Pancreas (tissue), 10 donors: ENCODE measurements at regions not wholly inside any gene's neighbourhood (a gene's known extent, or its start where the extent isn't known, plus 50 kb on each side); places are given as distances from the start of the nearest gene placed in this dataset.
A peak's percentile ranks its signal among the peaks of the same experiment; 100 is the strongest.

Experiments
- ATAC-seq, 4 donors: fragments of 200-7000 bp; cut with Tn5 transposase; one replicate each; pipeline versions ENCODE4 v1.8.0 to v1.9.1; 2020; ENCODE audit warnings: mild to moderate bottlenecking in 4 of 4, moderate library complexity in 4 of 4
- DNase-seq, 6 donors: peaks; one replicate each; pipeline ENCODE4 v3.0.0-alpha.2; 2020
- FAIRE-seq: peaks from 2 replicates; lab custom pipeline; 2012; peaks lifted over from hg19 to GRCh38; lab: Jason Lieb, UNC
- H3K27ac ChIP-seq, 4 donors: fragments of 200-600 bp; sonication (generic); 1 replicate in 3 of 4; 2 replicates in 1 of 4; pipeline versions ENCODE4 v1.5.0 to v1.8.0; 2020
- H3K27me3 ChIP-seq, 4 donors: fragments of 200-600 bp; one replicate each; pipeline ENCODE4 v1.8.0; 2021
- H3K36me3 ChIP-seq, 3 donors: fragments of 200-600 bp; sonication (generic) in 1 of 3; one replicate each; pipeline versions ENCODE4 v1.5.0 to v1.8.0; 2020 to 2021
- H3K4me1 ChIP-seq, 3 donors: fragments of 200-600 bp; one replicate each; pipeline ENCODE4 v1.8.0; 2021
- H3K4me3 ChIP-seq, 4 donors: fragments of 200-600 bp; sonication (generic) in 2 of 4; one replicate each; pipeline versions ENCODE4 v1.5.0 to v1.8.0; 2020 to 2021
- H3K9me3 ChIP-seq, 4 donors: fragments of 200-600 bp; one replicate each; pipeline ENCODE4 v1.8.0; 2021
- CTCF ChIP-seq, 4 donors: fragments of 200-600 bp; sonication (generic) in 3 of 4; IDR thresholded peaks; one replicate each; pipeline versions ENCODE4 v1.5.0 to v1.8.0; 2021; ENCODE audit warnings: antibody characterized with exemption in 4 of 4
- WGBS, 2 donors: extraction: QIAGEN DNeasy Blood & Tissue Kit; methylation state at CpG; one replicate each; pipeline ENCODE4 v1.1.7; 2013; 5-methylcytosine and 5-hydroxymethylcytosine counted together
- intact Hi-C, 3 donors: fragments of 100-400 bp; cut with DNase I; formaldehyde crosslinking; loops; one replicate each; pipeline versions ENCODE4 v1.11.1 to v1.14.2; 2022
- donor health status: healthy with polysubstance abuse.
- donor health status: DM: no; HTN: no; CAD: no; lungs with moderate emphysema.
- donor health status: DM: no; HTN: no; CAD: no.
- donor health status: control.
- donor health status: control.
- donor health status: Bipolar disorder and iron deficiency.
- donor health status: DM: yes; HTN: yes; CAD: no.
- donor health status: DM: no; HTN: no; CAD: no.
- donor health status: DM: no; HTN: no; CAD: no.
- donor health status: DM: yes; HTN: yes; CAD: no.

DNA sequence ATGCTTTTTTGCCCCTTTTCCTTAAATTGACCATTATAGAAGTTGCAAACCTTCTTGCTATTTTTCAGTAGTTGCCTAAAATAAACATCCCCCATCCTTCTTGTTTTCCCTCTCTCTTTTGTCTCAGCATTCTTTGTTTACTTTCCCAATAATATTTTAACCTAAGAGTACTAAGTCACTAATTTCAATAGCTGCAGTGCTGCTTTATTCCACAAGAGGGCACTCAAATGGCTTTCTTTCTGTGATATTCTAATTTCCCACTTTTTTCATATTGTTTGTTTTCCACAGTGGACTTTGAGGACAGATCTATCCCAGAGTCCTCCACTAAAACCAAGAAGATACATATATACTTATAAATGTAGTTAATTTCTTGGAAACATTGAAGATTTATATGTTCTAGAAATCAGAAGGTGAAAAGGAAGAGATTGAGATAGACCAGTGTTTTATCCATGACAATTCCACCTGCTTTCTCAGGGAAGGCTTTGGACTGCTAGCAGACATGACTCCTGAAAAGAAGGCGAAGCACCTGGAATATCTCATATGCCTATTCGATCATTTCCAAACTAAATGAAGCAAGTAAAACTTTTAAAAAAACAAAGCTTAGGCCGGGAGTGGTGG lies 104.8 kb upstream of the GRIK1 start:
- TF ChIP-seq CTCF (IDR thresholded peaks at IDR 0.05), result peak; percentile 62 to 81 (median 80)
- Histone ChIP-seq H3K9me3 (no peaks in the 10 kb centered on the region), H3K4me1 (no peaks in the 10 kb centered on the region), H3K27me3 (no peaks in the 10 kb centered on the region), H3K4me3 (no peak overlapping the region), H3K36me3 (no peaks in the 10 kb centered on the region), H3K27ac (no peak overlapping the region)
- intact Hi-C loops, result loop anchor here in 1 of 3 donors (10.0 kb wide), 1 partner anchor 1040 kb away; no protein-coding TSS in a partner anchor
- DNase-seq, result peak in 1 of 6 donors; percentile 8
- peak in 3 of 4 donors; percentile 22 to 50 (median 50) for ATAC-seq
- 64 to 81% methylated on average over 3 of the region's 3 CpGs for WGBS, 2 donors
- FAIRE-seq, result peak; percentile 63

- no peak overlapping the region for H3K4me3 ChIP-seq
- no peak overlapping the region for H3K27ac ChIP-seq
- DNase-seq, result no peak
- WGBS, 2 donors, result 63 to 83% methylated on average over 1 of the region's 1 CpG
- H3K4me1 ChIP-seq, result no peaks in the 10 kb centered on the region
- no peaks in the 10 kb centered on the region for H3K36me3 ChIP-seq
- H3K27me3 ChIP-seq, result no peaks in the 10 kb centered on the region
- TF ChIP-seq CTCF (IDR thresholded peaks at IDR 0.05), result no peak
- intact Hi-C loops, result loop anchor here in 1 of 3 donors (10.0 kb wide), 1 partner anchor 1042 kb away; no protein-coding TSS in a partner anchor
- H3K9me3 ChIP-seq, result no peaks in the 10 kb centered on the region
- no peak for ATAC-seq
- no peak for FAIRE-seq
Measured at GRCh38 chr21:30042443-30042842, 102.6 kb upstream of the GRIK1 start.

DNA sequence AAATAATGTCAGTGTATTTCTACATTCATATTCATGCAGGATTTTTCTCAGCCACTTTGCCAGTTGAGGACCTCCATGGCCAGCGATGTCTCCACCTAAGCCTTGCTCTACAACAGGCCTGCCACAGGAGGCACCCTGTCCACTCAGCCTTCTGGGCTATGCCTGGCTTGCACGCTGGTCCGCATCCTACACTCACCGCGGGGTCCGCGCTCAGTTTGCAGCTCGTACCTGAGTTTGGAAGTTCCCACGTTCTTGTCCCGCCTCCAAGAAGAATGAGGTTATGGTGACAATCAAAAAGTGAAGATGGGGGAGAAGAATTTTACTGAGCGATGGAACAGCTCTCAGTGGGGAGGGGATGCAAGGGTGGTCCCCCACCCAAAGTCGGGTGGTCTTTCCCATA lies 93.6 kb upstream of the GRIK1 start:
- Histone ChIP-seq H3K36me3 (no peaks in the 10 kb centered on the region), H3K9me3 (no peaks in the 10 kb centered on the region), H3K27me3 (no peaks in the 10 kb centered on the region), H3K4me1 (no peaks in the 10 kb centered on the region), H3K27ac (no peak overlapping the region), H3K4me3 (no peak overlapping the region)
- intact Hi-C loops, result no loop called here
- ATAC-seq, result no peak
- FAIRE-seq, result no peak
- 89 to 93% methylated on average over 12 of the region's 12 CpGs for WGBS, 2 donors
- DNase-seq, result no peak
- TF ChIP-seq CTCF (IDR thresholded peaks at IDR 0.05), result no peak

DNA sequence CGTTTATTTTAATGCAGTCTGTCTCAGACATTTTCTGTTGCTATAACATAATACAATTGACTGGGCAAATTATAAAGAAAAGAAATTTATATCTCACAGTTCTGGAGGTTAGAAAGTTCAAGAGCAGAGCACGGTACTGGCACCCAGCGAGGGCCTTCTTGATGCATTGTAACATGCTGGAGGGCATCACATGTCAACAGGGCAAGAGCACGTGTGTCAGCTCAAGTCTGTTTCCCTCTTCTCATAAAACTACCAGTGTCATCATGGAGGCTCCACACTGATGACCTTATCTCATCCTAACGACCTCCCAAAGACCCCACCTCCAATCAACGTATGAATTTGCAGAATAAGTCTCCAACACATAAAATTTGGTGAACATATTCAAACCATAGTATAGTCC lies 90.6 kb upstream of the GRIK1 start:
- DNase-seq (no peak), ATAC-seq (no peak), FAIRE-seq (no peak)
- Histone ChIP-seq H3K4me1 (no peaks in the 10 kb centered on the region), H3K9me3 (no peaks in the 10 kb centered on the region), H3K4me3 (no peak overlapping the region), H3K27ac (no peak overlapping the region), H3K36me3 (no peaks in the 10 kb centered on the region), H3K27me3 (no peaks in the 10 kb centered on the region)
- intact Hi-C loops, result no loop called here
- 52 to 66% methylated on average over 6 of the region's 6 CpGs for WGBS, 2 donors
- no peak for TF ChIP-seq CTCF (IDR thresholded peaks at IDR 0.05)

GRCh38 chr21:30028537-30028936 lies 88.7 kb upstream of the GRIK1 start:
- Histone ChIP-seq H3K4me1 (no peaks in the 10 kb centered on the region), H3K9me3 (no peaks in the 10 kb centered on the region), H3K27me3 (no peaks in the 10 kb centered on the region), H3K36me3 (no peaks in the 10 kb centered on the region), H3K4me3 (no peak overlapping the region), H3K27ac (no peak overlapping the region)
- FAIRE-seq (no peak), DNase-seq (no peak), ATAC-seq (no peak)
- intact Hi-C loops, result no loop called here
- no peak for TF ChIP-seq CTCF (IDR thresholded peaks at IDR 0.05)
- WGBS, 2 donors, result 59 to 81% methylated on average over 2 of the region's 2 CpGs
